Body of pancreas (tissue), 4 donors: ENCODE measurements at regions not wholly inside any gene's neighbourhood (a gene's known extent, or its start where the extent isn't known, plus 50 kb on each side); places are given as distances from the start of the nearest gene placed in this dataset.

ENCODE experiments used
- CTCF ChIP-seq, 7 experiments: fragments of 450-650 bp in 4 of 7; fragments of 200-600 bp in 3 of 7; sonication (generic) in 3 of 7; IDR thresholded peaks; one replicate each; pipeline ENCODE4 v1.5.1; 2016 to 2019; ENCODE audit warnings: antibody characterized with exemption in 7 of 7
- POLR2A ChIP-seq, 3 donors: fragments of 450-650 bp; IDR thresholded peaks; one replicate each; pipeline ENCODE4 v1.6.1; 2016; ENCODE audit warnings: antibody characterized with exemption in 3 of 3, mild to moderate bottlenecking in 2 of 3

- TF ChIP-seq CTCF (IDR thresholded peaks at IDR 0.05) = no peak
- no peak for TF ChIP-seq POLR2A (IDR thresholded peaks at IDR 0.05)
These were observed 1065.8 kb upstream of the GHITM start for GRCh38 chr10:83073472-83073871.
